ENCODE measurements at regions not wholly inside any gene's neighbourhood (a gene's known extent, or its start where the extent isn't known, plus 50 kb on each side); places are given as distances from the start of the nearest gene placed in this dataset.

- TF ChIP-seq YY1 (IDR thresholded peaks at IDR 0.05; ENCODE audit: low read depth) (no peak), EP300 (IDR thresholded peaks at IDR 0.05; ENCODE audit: borderline replicate concordance) (0 out of 2 replicates have a peak, but pooled peaks have one; percentile 18), USF1 (IDR thresholded peaks at IDR 0.05) (no peak), RAD21 (IDR thresholded peaks at IDR 0.05; ENCODE audit: low read depth) (no peak)
Measured at GRCh38 chr5:125409234-125409860, 662.9 kb upstream of the ZNF608 start.

DNA sequence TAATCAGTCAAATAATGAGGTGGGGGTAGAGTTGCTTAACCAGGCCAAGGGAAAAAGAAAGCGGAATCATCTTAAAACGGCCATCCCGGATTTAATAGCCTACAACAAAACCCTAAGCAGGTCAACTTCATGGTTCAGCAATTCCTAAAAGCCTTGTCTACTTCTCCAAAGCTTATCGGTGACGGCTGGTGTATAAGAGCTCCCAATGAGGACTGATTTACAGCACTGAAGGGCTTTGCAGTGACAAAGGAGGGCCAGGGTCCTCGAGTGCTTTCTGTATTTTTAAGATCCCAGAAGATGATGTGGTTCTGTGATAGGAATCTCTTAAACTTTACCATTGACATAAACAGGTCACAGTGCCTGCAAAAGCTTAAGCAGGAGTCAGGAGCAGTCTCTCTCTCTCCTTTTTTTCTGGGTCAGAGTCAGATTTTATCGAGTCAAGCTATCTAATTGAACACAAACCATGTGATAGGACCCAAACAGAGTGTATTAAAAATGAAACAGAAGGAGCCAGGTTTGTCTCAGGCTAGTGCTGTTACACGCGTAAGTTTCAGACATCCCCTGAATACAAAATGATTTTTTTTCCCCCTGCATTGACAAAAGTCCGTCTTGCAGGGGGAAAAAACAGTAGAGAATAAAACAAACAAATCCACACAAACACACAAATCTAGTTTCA is 663.6 kb upstream of the ZNF608 start:
- 0 out of 2 replicates have a peak, but pooled peaks have one; percentile 8 for TF ChIP-seq CEBPB (IDR thresholded peaks at IDR 0.05)
- no peak for TF ChIP-seq NFIC (IDR thresholded peaks at IDR 0.05)

GRCh38 chr5:125410537-125411070 is 664.2 kb upstream of the ZNF608 start:
- TF ChIP-seq YY1 (IDR thresholded peaks at IDR 0.05; ENCODE audit: low read depth) (no peak), TCF12 (IDR thresholded peaks at IDR 0.05; ENCODE audit: low read depth) (peak; percentile 83), FOXM1 (IDR thresholded peaks at IDR 0.05; ENCODE audit: borderline replicate concordance, low read depth) (peak; percentile 93), USF1 (IDR thresholded peaks at IDR 0.05) (no peak), CEBPB (IDR thresholded peaks at IDR 0.05) (peak; percentile 51; the same call in 1 of the 2 replicates), MAX (IDR thresholded peaks at IDR 0.05) (0 out of 2 replicates have a peak, but pooled peaks have one; percentile 26), NFIC (IDR thresholded peaks at IDR 0.05) (peak; percentile 89), TEAD4 (IDR thresholded peaks at IDR 0.05) (peak; percentile 92), RAD21 (IDR thresholded peaks at IDR 0.05; ENCODE audit: low read depth) (no peak), REST (IDR thresholded peaks at IDR 0.05; ENCODE audit: low read depth) (no peak), CREB1 (IDR thresholded peaks at IDR 0.05; ENCODE audit: low read depth) (no peak), TAF1 (IDR thresholded peaks at IDR 0.05; ENCODE audit: low read depth) (no peak), ZBTB7A (IDR thresholded peaks at IDR 0.05; ENCODE audit: low read depth) (no peak), EGR1 (IDR thresholded peaks at IDR 0.05) (no peak), EP300 (IDR thresholded peaks at IDR 0.05; ENCODE audit: borderline replicate concordance) (peak; percentile 93)

DNA sequence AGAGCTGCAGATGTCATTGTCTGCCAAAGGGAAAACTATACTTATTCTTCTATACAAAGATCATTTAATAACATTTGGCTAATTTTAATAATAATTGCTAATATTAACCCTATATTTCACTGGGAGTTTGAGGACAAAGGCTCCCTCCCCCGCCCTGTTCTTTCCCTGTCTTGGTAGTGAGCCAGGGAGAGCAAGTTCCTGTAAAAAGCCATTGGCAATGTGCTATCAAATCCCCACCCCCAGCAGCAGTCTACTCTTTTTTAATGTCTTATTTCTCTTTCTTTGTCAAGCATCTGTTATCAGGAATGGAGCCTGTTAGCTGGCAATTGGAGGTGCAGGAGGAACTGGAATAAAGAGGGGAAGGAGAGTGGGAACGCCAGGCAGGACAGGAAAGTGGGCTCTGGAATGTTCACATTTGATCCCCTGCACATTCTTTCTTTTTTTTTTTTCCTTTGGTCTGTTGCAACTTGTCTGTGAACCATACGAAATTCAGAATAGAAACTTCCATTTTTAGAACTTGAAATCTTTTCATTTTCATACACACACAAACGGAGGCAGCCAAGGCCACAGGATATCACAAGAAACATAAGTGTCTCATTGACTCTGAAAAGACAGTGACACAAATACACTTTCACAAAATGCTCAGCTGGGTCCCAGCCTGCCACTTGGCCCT is 664.8 kb upstream of the ZNF608 start:
- TF ChIP-seq EP300 (IDR thresholded peaks at IDR 0.05; ENCODE audit: borderline replicate concordance) (peak; percentile 41; the same call in 1 of the 2 replicates), TEAD4 (IDR thresholded peaks at IDR 0.05) (0 out of 2 replicates have a peak, but pooled peaks have one; percentile 11), NFIC (IDR thresholded peaks at IDR 0.05) (peak; percentile 42), EGR1 (IDR thresholded peaks at IDR 0.05) (no peak), USF1 (IDR thresholded peaks at IDR 0.05) (no peak), REST (IDR thresholded peaks at IDR 0.05; ENCODE audit: low read depth) (no peak), FOXM1 (IDR thresholded peaks at IDR 0.05; ENCODE audit: borderline replicate concordance, low read depth) (peak; percentile 31), TAF1 (IDR thresholded peaks at IDR 0.05; ENCODE audit: low read depth) (no peak), CEBPB (IDR thresholded peaks at IDR 0.05) (peak; percentile 51; the same call in 1 of the 2 replicates), RAD21 (IDR thresholded peaks at IDR 0.05; ENCODE audit: low read depth) (no peak), TCF12 (IDR thresholded peaks at IDR 0.05; ENCODE audit: low read depth) (peak; percentile 8; the same call in 1 of the 2 replicates), CREB1 (IDR thresholded peaks at IDR 0.05; ENCODE audit: low read depth) (no peak), MAX (IDR thresholded peaks at IDR 0.05) (no peak; the same call in 1 of the 2 replicates), ZBTB7A (IDR thresholded peaks at IDR 0.05; ENCODE audit: low read depth) (no peak)
